Body of pancreas (tissue), 4 donors: ENCODE measurements at regions not wholly inside any gene's neighbourhood (a gene's known extent, or its start where the extent isn't known, plus 50 kb on each side); places are given as distances from the start of the nearest gene placed in this dataset.
"Not testable (repeated sequence)": the region's sequence is repeated elsewhere in the genome, so short reads cannot be mapped to it uniquely, and the experiment has no call there.

Experiments
- CTCF ChIP-seq, 7 experiments: fragments of 450-650 bp in 4 of 7; fragments of 200-600 bp in 3 of 7; sonication (generic) in 3 of 7; IDR thresholded peaks; one replicate each; pipeline ENCODE4 v1.5.1; 2016 to 2019; ENCODE audit warnings: antibody characterized with exemption in 7 of 7
- POLR2A ChIP-seq, 3 donors: fragments of 450-650 bp; IDR thresholded peaks; one replicate each; pipeline ENCODE4 v1.6.1; 2016; ENCODE audit warnings: antibody characterized with exemption in 3 of 3, mild to moderate bottlenecking in 2 of 3

- TF ChIP-seq CTCF, POLR2A (IDR thresholded peaks at IDR 0.05): not testable (repeated sequence)
Measured at GRCh38 chr6:8920244-8920643, 484.9 kb upstream of the SLC35B3 start.
